Mesothelial cell of epicardium (in vitro differentiated cells): ENCODE measurements at regions not wholly inside any gene's neighbourhood (a gene's known extent, or its start where the extent isn't known, plus 50 kb on each side); places are given as distances from the start of the nearest gene placed in this dataset.

ENCODE experiments used
- DNase-seq, 2 experiments: peaks; one replicate each; pipeline ENCODE4 v3.0.0; 2021; ENCODE audit warnings: low spot score in 2 of 2; ENCODE audit not compliant: unreplicated experiment in 2 of 2
- H3K27ac Mint-ChIP-seq: 2 replicates; pipeline ENCODE4 v1.8.0; 2021; ENCODE audit warnings: mixed read lengths
- H3K27me3 Mint-ChIP-seq: 2 replicates; pipeline ENCODE4 v1.8.0; 2021; ENCODE audit warnings: low read depth, mixed read lengths
- H3K36me3 Mint-ChIP-seq: 2 replicates; pipeline ENCODE4 v1.8.0; 2021; ENCODE audit warnings: mixed read lengths
- H3K4me1 Mint-ChIP-seq: 2 replicates; pipeline ENCODE4 v1.8.0; 2021; ENCODE audit warnings: mixed read lengths
- H3K4me3 Mint-ChIP-seq: 2 replicates; pipeline ENCODE4 v1.8.0; 2021; ENCODE audit warnings: mild to moderate bottlenecking, moderate library complexity, mixed read lengths
- H3K9me3 Mint-ChIP-seq: 2 replicates; pipeline ENCODE4 v1.8.0; 2021; ENCODE audit warnings: mixed read lengths
- TF ChIP-seq, protein P1 (sequence below): fragments of 200-600 bp; sonication (generic); IDR thresholded peaks from one replicate; pipeline ENCODE4 v1.5.0; 2021; ENCODE audit warnings: antibody characterized with exemption; ENCODE audit not compliant: unreplicated experiment

GRCh38 chr1:227424159-227424680 is 105.9 kb upstream of the CDC42BPA start:
- Mint-ChIP-seq H3K4me3 (no peak overlapping the region), H3K9me3 (peaks cover 5% of the 10 kb centered on the region), H3K27me3 (no peaks in the 10 kb centered on the region), H3K36me3 (no peaks in the 10 kb centered on the region), H3K4me1 (peaks cover 10% of the 10 kb centered on the region), H3K27ac (no peak overlapping the region)
- TF ChIP-seq, protein P1, sequence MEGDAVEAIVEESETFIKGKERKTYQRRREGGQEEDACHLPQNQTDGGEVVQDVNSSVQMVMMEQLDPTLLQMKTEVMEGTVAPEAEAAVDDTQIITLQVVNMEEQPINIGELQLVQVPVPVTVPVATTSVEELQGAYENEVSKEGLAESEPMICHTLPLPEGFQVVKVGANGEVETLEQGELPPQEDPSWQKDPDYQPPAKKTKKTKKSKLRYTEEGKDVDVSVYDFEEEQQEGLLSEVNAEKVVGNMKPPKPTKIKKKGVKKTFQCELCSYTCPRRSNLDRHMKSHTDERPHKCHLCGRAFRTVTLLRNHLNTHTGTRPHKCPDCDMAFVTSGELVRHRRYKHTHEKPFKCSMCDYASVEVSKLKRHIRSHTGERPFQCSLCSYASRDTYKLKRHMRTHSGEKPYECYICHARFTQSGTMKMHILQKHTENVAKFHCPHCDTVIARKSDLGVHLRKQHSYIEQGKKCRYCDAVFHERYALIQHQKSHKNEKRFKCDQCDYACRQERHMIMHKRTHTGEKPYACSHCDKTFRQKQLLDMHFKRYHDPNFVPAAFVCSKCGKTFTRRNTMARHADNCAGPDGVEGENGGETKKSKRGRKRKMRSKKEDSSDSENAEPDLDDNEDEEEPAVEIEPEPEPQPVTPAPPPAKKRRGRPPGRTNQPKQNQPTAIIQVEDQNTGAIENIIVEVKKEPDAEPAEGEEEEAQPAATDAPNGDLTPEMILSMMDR = no peak
- no peak for DNase-seq

DNA sequence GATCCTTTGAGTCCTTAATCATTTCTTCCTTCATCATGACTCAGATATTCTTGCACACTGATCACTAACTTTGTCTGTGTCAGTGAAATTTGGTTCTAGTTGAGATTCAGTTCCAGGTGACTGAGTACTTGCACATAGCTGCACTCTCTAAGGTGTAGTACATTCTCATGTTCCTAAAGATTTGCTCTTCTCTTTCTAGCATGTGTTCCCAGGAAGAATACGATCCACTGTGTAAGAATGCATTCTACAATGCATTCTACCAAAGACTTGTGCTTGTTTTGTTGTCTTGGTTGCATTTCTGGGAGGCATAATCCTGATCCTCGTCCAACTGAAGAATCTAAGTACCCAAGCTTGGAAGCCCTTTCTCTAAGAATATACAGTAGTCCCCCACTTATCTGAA is 104.3 kb upstream of the CDC42BPA start:
- H3K9me3 Mint-ChIP-seq = peaks cover 5% of the 10 kb centered on the region
- no peak for DNase-seq
- no peaks in the 10 kb centered on the region for H3K27me3 Mint-ChIP-seq
- no peak overlapping the region for H3K4me3 Mint-ChIP-seq
- peaks cover under 1% of the 10 kb centered on the region for H3K4me1 Mint-ChIP-seq
- no peaks in the 10 kb centered on the region for H3K36me3 Mint-ChIP-seq
- H3K27ac Mint-ChIP-seq = no peak overlapping the region
- TF ChIP-seq, protein P1 = no peak

GRCh38 chr1:227420147-227420546 is 101.9 kb upstream of the CDC42BPA start:
- Mint-ChIP-seq H3K27me3 (no peaks in the 10 kb centered on the region), H3K4me3 (no peak overlapping the region), H3K27ac (no peak overlapping the region), H3K4me1 (peaks cover 17% of the 10 kb centered on the region), H3K36me3 (no peaks in the 10 kb centered on the region), H3K9me3 (no peaks in the 10 kb centered on the region)
- TF ChIP-seq, protein P1 = no peak
- no peak for DNase-seq

GRCh38 chr1:227417756-227418480 is 99.6 kb upstream of the CDC42BPA start:
- peaks cover 17% of the 10 kb centered on the region for H3K4me1 Mint-ChIP-seq
- H3K4me3 Mint-ChIP-seq = no peak overlapping the region
- TF ChIP-seq, protein P1 = no peak
- H3K36me3 Mint-ChIP-seq = no peaks in the 10 kb centered on the region
- no peaks in the 10 kb centered on the region for H3K9me3 Mint-ChIP-seq
- H3K27me3 Mint-ChIP-seq = no peaks in the 10 kb centered on the region
- DNase-seq = no peak
- H3K27ac Mint-ChIP-seq = no peak overlapping the region

DNA sequence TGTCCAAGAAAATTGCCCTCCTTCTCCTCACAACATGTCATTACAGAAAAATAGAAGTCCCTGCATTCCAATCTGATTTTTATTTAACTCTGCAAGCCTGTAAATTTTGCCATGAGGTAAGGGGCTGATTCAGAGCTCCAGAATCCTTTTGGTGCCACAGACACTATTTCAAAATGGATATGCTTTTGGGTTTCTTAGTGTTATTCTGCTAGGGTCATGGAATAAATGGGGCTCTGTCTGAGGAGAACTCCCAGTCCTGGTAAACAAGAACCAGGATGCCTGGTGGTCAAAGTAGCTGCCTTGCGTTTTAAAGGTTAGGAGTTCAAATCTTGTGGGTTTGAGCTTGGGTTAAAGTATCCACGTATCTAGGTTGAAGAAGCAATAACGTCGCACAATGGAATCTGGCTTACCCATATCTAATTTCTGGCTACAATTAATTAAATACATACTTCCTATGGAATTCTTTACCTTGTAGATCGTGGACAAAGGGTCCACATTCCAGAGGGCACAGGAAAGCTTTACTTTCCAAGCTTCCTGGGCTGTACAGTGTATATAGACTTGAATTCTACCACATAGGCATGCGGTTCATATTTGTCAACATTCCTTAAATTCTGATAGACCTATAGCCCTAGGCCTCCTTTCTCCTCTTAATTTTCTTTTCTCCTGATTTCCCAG is 98.0 kb upstream of the CDC42BPA start:
- DNase-seq = no peak
- TF ChIP-seq, protein P1 = no peak
- Mint-ChIP-seq H3K9me3 (no peaks in the 10 kb centered on the region), H3K4me3 (no peak overlapping the region), H3K4me1 (peaks cover 17% of the 10 kb centered on the region), H3K36me3 (no peaks in the 10 kb centered on the region), H3K27ac (peak overlapping the region; percentile 92), H3K27me3 (peaks cover 4% of the 10 kb centered on the region)
